Mesenchymal stem cell (in vitro differentiated cells and primary cell): ENCODE measurements at regions not wholly inside any gene's neighbourhood (a gene's known extent, or its start where the extent isn't known, plus 50 kb on each side); places are given as distances from the start of the nearest gene placed in this dataset.

ENCODE experiments used
- DNase-seq: peaks from one replicate; pipeline ENCODE4 v3.0.0-alpha.2; 2013
- H2AFZ ChIP-seq: one replicate; pipeline ENCODE4 v1.6.1; 2013; ENCODE audit warnings: low read depth, mild to moderate bottlenecking, control low read depth, inconsistent platforms, low read length, moderate library complexity
- H2AK5ac ChIP-seq: 2 replicates; pipeline ENCODE4 v1.6.1; 2013; ENCODE audit warnings: low read length, moderate library complexity, mild to moderate bottlenecking, inconsistent platforms; ENCODE audit not compliant: severe bottlenecking
- H2BK120ac ChIP-seq: one replicate; pipeline ENCODE4 v1.6.1; 2013; ENCODE audit warnings: low read depth, mild to moderate bottlenecking, inconsistent platforms, low read length, moderate library complexity
- H2BK12ac ChIP-seq, 2 experiments: one replicate each; pipeline ENCODE4 v1.6.1; 2013; ENCODE audit warnings: inconsistent platforms in 2 of 2, low read length in 2 of 2, mild to moderate bottlenecking in 2 of 2, moderate library complexity in 2 of 2, control low read depth in 1 of 2
- H2BK15ac ChIP-seq: one replicate; pipeline ENCODE4 v1.6.1; 2013; ENCODE audit warnings: mild to moderate bottlenecking, low read depth, inconsistent platforms; ENCODE audit not compliant: poor library complexity, severe bottlenecking
- H2BK5ac ChIP-seq: 2 replicates; pipeline ENCODE4 v1.6.1; 2013; ENCODE audit warnings: low read depth, mild to moderate bottlenecking, low read length, control low read depth, inconsistent platforms; ENCODE audit not compliant: poor library complexity, severe bottlenecking
- H3K14ac ChIP-seq, 2 experiments: one replicate each; pipeline ENCODE4 v1.6.1; 2013; ENCODE audit warnings: inconsistent platforms in 2 of 2, low read length in 2 of 2, control low read depth in 1 of 2, mild to moderate bottlenecking in 1 of 2, moderate library complexity in 1 of 2
- H3K18ac ChIP-seq, 2 experiments: one replicate each; pipeline ENCODE4 v1.6.1; 2013; ENCODE audit warnings: inconsistent platforms in 2 of 2, low read length in 2 of 2, control low read depth in 1 of 2, low read depth in 1 of 2, mild to moderate bottlenecking in 1 of 2
- H3K23ac ChIP-seq, 2 experiments: one replicate each; pipeline ENCODE4 v1.6.1; 2013; ENCODE audit warnings: inconsistent platforms in 2 of 2, low read length in 2 of 2, mild to moderate bottlenecking in 2 of 2, moderate library complexity in 2 of 2, control low read depth in 1 of 2
- H3K27ac ChIP-seq: 2 replicates; pipeline ENCODE4 v1.5.1; 2013; ENCODE audit warnings: mild to moderate bottlenecking, moderate library complexity, low read length, control low read depth, inconsistent platforms; ENCODE audit not compliant: poor library complexity, severe bottlenecking
- H3K27me3 ChIP-seq, 2 experiments: 2 replicates each; pipeline versions ENCODE4 v1.6.1 to v1.7.0; 2013; ENCODE audit warnings: low read length in 2 of 2, mild to moderate bottlenecking in 2 of 2, moderate library complexity in 2 of 2, control low read depth in 1 of 2, inconsistent platforms in 1 of 2; ENCODE audit not compliant: control insufficient read depth in 1 of 2, insufficient read depth in 1 of 2
- H3K36me3 ChIP-seq, 2 experiments: 2 replicates each; pipeline versions ENCODE4 v1.6.1 to v1.7.0; 2013; ENCODE audit warnings: low read length in 2 of 2, control low read depth in 1 of 2, inconsistent platforms in 1 of 2, low read depth in 1 of 2, mild to moderate bottlenecking in 1 of 2; ENCODE audit not compliant: insufficient read depth in 2 of 2, control insufficient read depth in 1 of 2
- H3K4ac ChIP-seq, 2 experiments: one replicate each; pipeline ENCODE4 v1.6.1; 2013; ENCODE audit warnings: inconsistent platforms in 2 of 2, low read length in 2 of 2, mild to moderate bottlenecking in 2 of 2, moderate library complexity in 2 of 2, control low read depth in 1 of 2, low read depth in 1 of 2
- H3K4me1 ChIP-seq: 2 replicates; pipeline ENCODE4 v1.6.1; 2013; ENCODE audit warnings: low read depth, low read length, control low read depth; ENCODE audit not compliant: control insufficient read depth, insufficient read depth
- H3K4me2 ChIP-seq: 2 replicates; pipeline ENCODE4 v1.6.1; 2013; ENCODE audit warnings: low read length, mild to moderate bottlenecking, inconsistent platforms; ENCODE audit not compliant: poor library complexity, severe bottlenecking
- H3K4me3 ChIP-seq, 2 experiments: 2 replicates each; pipeline versions ENCODE4 v1.5.1 to v1.7.0; 2013; ENCODE audit warnings: low read length in 2 of 2, mild to moderate bottlenecking in 2 of 2, control low read depth in 1 of 2, low read depth in 1 of 2; ENCODE audit not compliant: insufficient read depth in 1 of 2
- H3K79me1 ChIP-seq: replicated peaks from 2 replicates; pipeline ENCODE4 v1.6.1; 2013; ENCODE audit warnings: mild to moderate bottlenecking, control low read depth, low read length, inconsistent platforms; ENCODE audit not compliant: poor library complexity, severe bottlenecking
- H3K9ac ChIP-seq: 2 replicates; pipeline ENCODE4 v1.7.0; 2013; ENCODE audit warnings: mild to moderate bottlenecking, low read length, moderate library complexity
- H3K9me3 ChIP-seq: 2 replicates; pipeline ENCODE4 v1.7.0; 2013; ENCODE audit warnings: mild to moderate bottlenecking, low read length; ENCODE audit not compliant: control insufficient read depth
- H4K8ac ChIP-seq: one replicate; pipeline ENCODE4 v1.6.1; 2013; ENCODE audit warnings: inconsistent platforms, mild to moderate bottlenecking, low read length, moderate library complexity
- H4K91ac ChIP-seq: one replicate; pipeline ENCODE4 v1.6.1; 2013; ENCODE audit warnings: mild to moderate bottlenecking, low read length, inconsistent platforms
- WGBS: methylation state at CpG from one replicate; pipeline ENCODE4 v1.1.7; 2013; ENCODE audit warnings: mixed read lengths; 5-methylcytosine and 5-hydroxymethylcytosine counted together

DNA sequence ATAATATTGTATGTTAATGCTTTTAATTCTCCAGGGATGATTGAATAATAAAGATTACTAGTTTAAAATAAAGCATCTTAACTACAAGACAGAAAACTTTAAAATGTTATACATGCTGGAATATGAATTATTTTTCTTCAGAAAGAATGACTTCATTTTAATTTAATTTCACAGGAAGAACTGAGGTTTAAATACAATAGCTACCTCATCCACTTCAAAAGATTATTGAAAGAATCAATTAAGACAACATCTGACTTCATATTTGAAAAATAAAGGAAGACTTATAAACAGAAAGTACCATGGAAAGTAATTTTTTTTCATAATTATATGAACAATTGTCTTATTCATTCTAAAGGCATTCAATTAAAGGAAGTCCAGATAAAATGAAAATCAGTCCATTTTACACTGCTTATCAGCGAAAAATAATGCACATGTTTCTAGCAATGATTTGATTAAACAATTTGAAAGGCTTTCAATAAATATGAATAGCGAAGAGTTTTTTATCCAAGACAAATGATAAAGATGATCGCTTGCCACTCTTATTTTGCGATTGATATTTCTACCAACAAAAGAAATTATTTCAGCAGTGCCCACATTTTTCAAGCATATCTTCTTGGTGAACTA, 368.5 kb upstream of the OPRM1 start:
- WGBS, result 100% methylated on average over 3 of the region's 4 CpGs

DNA sequence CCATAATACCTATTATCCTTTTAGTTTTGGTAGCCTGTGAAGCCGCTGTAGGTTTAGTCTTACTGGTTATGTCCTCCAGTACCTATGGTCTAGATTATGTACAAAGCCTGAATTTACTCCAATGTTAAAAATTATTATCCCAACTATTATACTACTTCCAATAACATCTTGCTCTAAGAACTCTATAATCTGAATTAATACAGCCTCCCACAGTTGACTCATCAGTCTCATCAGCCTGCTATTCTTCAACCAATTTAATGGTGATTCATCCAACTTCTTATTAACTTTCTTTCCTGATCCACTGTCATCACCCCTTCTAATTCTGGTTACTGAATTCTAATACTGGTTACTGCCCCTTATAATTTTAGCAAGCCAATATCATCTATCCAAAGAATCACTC, 370.3 kb upstream of the OPRM1 start:
- no peak overlapping the region for H3K4me2 ChIP-seq
- no peak overlapping the region for H3K18ac ChIP-seq
- H2AFZ ChIP-seq, result no peak overlapping the region
- 100% methylated on average over 1 of the region's 1 CpG for WGBS
- no peak overlapping the region for H4K8ac ChIP-seq
- no peaks in the 10 kb centered on the region for H3K27me3 ChIP-seq
- no peak overlapping the region for H4K91ac ChIP-seq
- H3K79me1 ChIP-seq, result no peaks in the 10 kb centered on the region
- no peak overlapping the region for H2BK5ac ChIP-seq
- no peak overlapping the region for H2BK120ac ChIP-seq
- no peak overlapping the region for H2BK12ac ChIP-seq
- no peaks in the 10 kb centered on the region for H3K4me1 ChIP-seq
- H3K4ac ChIP-seq, result no peak overlapping the region
- H3K4me3 ChIP-seq, result no peak overlapping the region
- H3K23ac ChIP-seq, result no peak overlapping the region
- no peak overlapping the region for H3K9ac ChIP-seq
- no peaks in the 10 kb centered on the region for H3K9me3 ChIP-seq
- H2AK5ac ChIP-seq, result no peak overlapping the region
- no peak overlapping the region for H3K27ac ChIP-seq
- H3K36me3 ChIP-seq, result no peaks in the 10 kb centered on the region
- DNase-seq, result no peak
- H3K14ac ChIP-seq, result no peak overlapping the region
- no peak overlapping the region for H2BK15ac ChIP-seq

More for the DNA sequence above, 368.5 kb upstream of the OPRM1 start:
- H4K91ac ChIP-seq, result no peak overlapping the region
- H3K36me3 ChIP-seq, result no peaks in the 10 kb centered on the region
- H2BK12ac ChIP-seq, result no peak overlapping the region
- no peak overlapping the region for H3K4me3 ChIP-seq
- no peak overlapping the region for H3K23ac ChIP-seq
- H3K9ac ChIP-seq, result no peak overlapping the region
- no peak overlapping the region for H2AK5ac ChIP-seq
- H2BK5ac ChIP-seq, result no peak overlapping the region
- H3K79me1 ChIP-seq, result no peaks in the 10 kb centered on the region
- no peak overlapping the region for H2AFZ ChIP-seq
- DNase-seq, result no peak
- H4K8ac ChIP-seq, result no peak overlapping the region
- H3K18ac ChIP-seq, result no peak overlapping the region
- H3K4ac ChIP-seq, result no peak overlapping the region
- H3K27ac ChIP-seq, result no peak overlapping the region
- H3K14ac ChIP-seq, result no peak overlapping the region
- H3K4me1 ChIP-seq, result no peaks in the 10 kb centered on the region
- H2BK120ac ChIP-seq, result no peak overlapping the region
- no peak overlapping the region for H3K4me2 ChIP-seq
- peaks cover 3% of the 10 kb centered on the region for H3K9me3 ChIP-seq
- no peaks in the 10 kb centered on the region for H3K27me3 ChIP-seq
- no peak overlapping the region for H2BK15ac ChIP-seq

DNA sequence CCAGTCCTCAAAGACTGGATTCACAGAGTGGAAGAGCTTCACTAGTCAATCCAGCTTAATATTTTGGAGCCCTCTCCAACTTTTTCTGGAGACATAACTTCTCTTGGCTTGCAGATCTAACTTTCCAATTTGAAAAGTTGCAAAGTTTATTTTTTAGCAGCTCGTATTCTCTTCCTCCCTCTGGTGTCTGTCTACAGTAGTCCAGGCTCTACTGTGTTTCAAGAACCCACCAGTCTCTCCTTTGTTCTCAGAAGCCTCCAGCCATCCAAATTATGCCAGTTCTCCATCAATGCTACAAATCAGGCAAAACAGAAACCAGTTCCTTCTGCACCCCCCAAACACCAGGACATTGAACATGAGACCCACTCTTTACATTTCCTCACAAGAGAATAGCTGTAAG, 376.1 kb upstream of the OPRM1 start:
- H2BK120ac ChIP-seq, result no peak overlapping the region

DNA sequence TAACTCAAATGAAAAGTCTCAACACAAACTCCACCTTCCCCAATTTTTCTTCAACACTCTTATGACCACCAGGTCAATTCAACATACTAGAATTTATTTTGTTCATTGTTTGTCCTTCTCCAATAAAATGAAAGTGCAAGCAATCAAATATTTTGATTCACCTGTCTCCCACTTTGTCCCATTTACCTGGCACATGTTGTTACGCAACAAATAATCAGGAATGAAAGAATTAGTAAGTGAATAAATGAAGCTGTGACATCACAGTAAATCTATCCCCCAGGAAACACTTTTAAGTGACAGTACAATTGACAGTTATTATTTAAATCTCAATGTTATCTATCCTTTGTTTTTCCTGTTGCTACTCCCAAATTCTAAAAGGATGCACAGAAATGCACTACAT, 393.7 kb upstream of the OPRM1 start:
- 100% methylated on average over 1 of the region's 1 CpG for WGBS
- Histone ChIP-seq H3K27me3 (no peaks in the 10 kb centered on the region), H2BK15ac (no peak overlapping the region), H4K91ac (no peak overlapping the region), H3K9ac (no peak overlapping the region), H3K4me2 (no peak overlapping the region), H3K23ac (no peak overlapping the region), H3K79me1 (no peaks in the 10 kb centered on the region), H3K4me3 (no peak overlapping the region), H3K9me3 (no peaks in the 10 kb centered on the region), H2BK120ac (no peak overlapping the region), H2AK5ac (no peak overlapping the region), H2BK5ac (no peak overlapping the region), H4K8ac (no peak overlapping the region), H3K14ac (no peak overlapping the region), H3K27ac (no peak overlapping the region), H2BK12ac (no peak overlapping the region), H3K36me3 (no peaks in the 10 kb centered on the region), H2AFZ (no peak overlapping the region), H3K4ac (no peak overlapping the region), H3K18ac (no peak overlapping the region), H3K4me1 (no peaks in the 10 kb centered on the region)
- no peak for DNase-seq

More for the DNA sequence above, 376.1 kb upstream of the OPRM1 start:
- Histone ChIP-seq H3K27ac (no peak overlapping the region), H2AFZ (no peak overlapping the region), H3K4ac (no peak overlapping the region), H3K4me1 (no peaks in the 10 kb centered on the region), H3K79me1 (no peaks in the 10 kb centered on the region), H2BK12ac (no peak overlapping the region), H3K23ac (no peak overlapping the region), H3K14ac (no peak overlapping the region), H2AK5ac (no peak overlapping the region), H3K27me3 (no peaks in the 10 kb centered on the region), H3K4me3 (no peak overlapping the region), H4K91ac (no peak overlapping the region), H2BK15ac (no peak overlapping the region), H3K9me3 (peaks cover 7% of the 10 kb centered on the region), H4K8ac (no peak overlapping the region), H2BK5ac (no peak overlapping the region), H3K18ac (no peak overlapping the region), H3K36me3 (no peaks in the 10 kb centered on the region), H3K9ac (no peak overlapping the region), H3K4me2 (no peak overlapping the region)
- 76% methylated on average over 1 of the region's 1 CpG for WGBS
- DNase-seq, result no peak
